Stimulated activated memory B cell treated with anti-CD40 and anti-IgM and Interleukin-4, amounts not matched to agents 10 μg/mL and 1 μg/mL and 100 μg/mL, for 72 hours (primary cell): ENCODE measurements at regions not wholly inside any gene's neighbourhood (a gene's known extent, or its start where the extent isn't known, plus 50 kb on each side); places are given as distances from the start of the nearest gene placed in this dataset.
"Not testable (repeated sequence)": the region's sequence is repeated elsewhere in the genome, so short reads cannot be mapped to it uniquely, and the experiment has no call there.

Experiments
- ATAC-seq: fragments of 150-1000 bp; cut with Tn5 transposase; 2 replicates; pipeline ENCODE4 v1.10.0; 2021
- H3K27ac Mint-ChIP-seq: one replicate; pipeline ENCODE4 v1.8.0; 2022; ENCODE audit warnings: mild to moderate bottlenecking, mixed read lengths
- H3K27me3 Mint-ChIP-seq: one replicate; pipeline ENCODE4 v1.8.0; 2022; ENCODE audit warnings: mixed read lengths
- H3K36me3 Mint-ChIP-seq: one replicate; pipeline ENCODE4 v1.8.0; 2022; ENCODE audit warnings: mixed read lengths
- H3K4me1 Mint-ChIP-seq: one replicate; pipeline ENCODE4 v1.8.0; 2022; ENCODE audit warnings: mixed read lengths
- H3K4me3 Mint-ChIP-seq: one replicate; pipeline ENCODE4 v1.8.0; 2022; ENCODE audit warnings: mild to moderate bottlenecking, moderate library complexity, mixed read lengths
- H3K9me3 Mint-ChIP-seq: one replicate; pipeline ENCODE4 v1.8.0; 2022; ENCODE audit warnings: mixed read lengths

GRCh38 chr4:44978020-44978419 lies 251.7 kb upstream of the GNPDA2 start:
- Mint-ChIP-seq H3K36me3 (no peaks in the 10 kb centered on the region), H3K9me3 (peaks cover 3% of the 10 kb centered on the region), H3K4me3 (no peak overlapping the region), H3K27ac (no peak overlapping the region), H3K4me1 (no peaks in the 10 kb centered on the region), H3K27me3 (no peaks in the 10 kb centered on the region)
- ATAC-seq, result no peak

- no peaks in the 10 kb centered on the region for H3K4me1 Mint-ChIP-seq
- H3K4me3 Mint-ChIP-seq, result no peak overlapping the region
- no peaks in the 10 kb centered on the region for H3K36me3 Mint-ChIP-seq
- no peak for ATAC-seq
- H3K27me3 Mint-ChIP-seq, result no peaks in the 10 kb centered on the region
- H3K9me3 Mint-ChIP-seq, result peaks cover 16% of the 10 kb centered on the region
- H3K27ac Mint-ChIP-seq, result no peak overlapping the region
Measured at GRCh38 chr4:44965435-44966095, 239.2 kb upstream of the GNPDA2 start.

GRCh38 chr4:44964086-44964485 lies 237.7 kb upstream of the GNPDA2 start:
- H3K36me3 Mint-ChIP-seq, ATAC-seq, H3K27me3 Mint-ChIP-seq, H3K4me1 Mint-ChIP-seq, H3K27ac Mint-ChIP-seq, H3K4me3 Mint-ChIP-seq: not testable (repeated sequence)
- peaks cover 18% of the 10 kb centered on the region for H3K9me3 Mint-ChIP-seq

DNA sequence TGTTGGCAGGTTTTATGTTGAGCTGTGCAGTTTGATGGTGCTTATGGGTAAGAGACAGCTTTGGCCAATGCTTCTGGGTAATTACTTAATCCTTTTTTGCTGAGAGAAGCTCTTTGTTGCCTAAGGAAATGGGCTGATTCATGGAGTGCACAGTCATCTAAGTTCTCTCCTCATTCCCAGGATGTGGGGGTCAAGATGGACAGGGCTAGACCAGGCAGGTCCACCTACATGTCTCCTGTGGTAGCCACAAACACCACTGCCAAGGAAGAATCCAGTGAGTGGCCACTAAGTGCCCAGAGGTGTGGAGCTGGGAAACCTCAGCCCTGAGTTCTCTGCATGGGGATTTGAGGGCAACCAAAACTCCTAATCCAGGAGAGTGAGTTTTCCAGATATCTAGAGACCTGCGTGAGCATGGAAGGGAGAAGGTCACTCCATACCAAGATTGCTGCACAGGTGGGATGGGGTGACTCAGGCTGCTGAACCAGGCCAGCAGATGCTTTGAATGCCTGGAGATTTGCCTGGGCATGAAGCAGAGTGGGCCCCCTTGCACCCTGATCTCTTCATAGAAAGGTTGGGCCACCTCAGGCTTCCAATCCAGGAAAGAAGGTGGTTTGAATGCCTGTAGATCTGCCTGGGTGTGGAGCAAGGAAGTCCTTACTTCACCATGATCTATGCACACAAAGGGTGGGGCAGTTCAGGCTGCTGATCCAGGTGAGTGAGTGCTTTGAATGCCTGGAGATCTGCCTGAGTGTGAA lies 234.8 kb upstream of the GNPDA2 start:
- Mint-ChIP-seq H3K4me1 (no peaks in the 10 kb centered on the region), H3K9me3 (peaks cover 22% of the 10 kb centered on the region), H3K27ac (no peak overlapping the region), H3K36me3 (no peaks in the 10 kb centered on the region), H3K4me3 (no peak overlapping the region), H3K27me3 (no peaks in the 10 kb centered on the region)
- no peak for ATAC-seq

GRCh38 chr4:44931720-44932119 lies 205.4 kb upstream of the GNPDA2 start:
- no peaks in the 10 kb centered on the region for H3K4me1 Mint-ChIP-seq
- H3K27me3 Mint-ChIP-seq, result no peaks in the 10 kb centered on the region
- no peak overlapping the region for H3K27ac Mint-ChIP-seq
- no peaks in the 10 kb centered on the region for H3K9me3 Mint-ChIP-seq
- H3K36me3 Mint-ChIP-seq, result no peaks in the 10 kb centered on the region
- no peak for ATAC-seq
- no peak overlapping the region for H3K4me3 Mint-ChIP-seq

DNA sequence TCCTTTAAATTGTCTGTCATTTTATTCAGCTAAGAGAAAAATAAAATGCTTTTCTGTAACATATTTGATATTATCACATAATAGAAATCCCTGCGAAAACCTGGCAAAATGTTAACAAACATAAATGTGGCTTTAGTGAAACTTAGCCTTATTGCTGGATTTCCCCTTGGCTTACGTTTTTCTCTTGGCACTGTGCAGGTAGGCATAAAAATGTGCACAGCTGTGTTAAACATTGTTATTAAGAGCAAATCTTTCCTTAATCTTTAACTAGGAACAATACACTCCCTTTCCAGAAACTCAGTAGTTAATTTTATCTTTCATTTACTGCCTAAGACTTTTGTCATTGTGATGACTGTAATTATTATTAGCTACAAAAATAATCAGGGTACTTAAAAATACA lies 202.4 kb upstream of the GNPDA2 start:
- no peaks in the 10 kb centered on the region for H3K4me1 Mint-ChIP-seq
- H3K9me3 Mint-ChIP-seq, result no peaks in the 10 kb centered on the region
- ATAC-seq, result no peak
- H3K36me3 Mint-ChIP-seq, result no peaks in the 10 kb centered on the region
- H3K27ac Mint-ChIP-seq, result no peak overlapping the region
- H3K4me3 Mint-ChIP-seq, result no peak overlapping the region
- no peaks in the 10 kb centered on the region for H3K27me3 Mint-ChIP-seq

DNA sequence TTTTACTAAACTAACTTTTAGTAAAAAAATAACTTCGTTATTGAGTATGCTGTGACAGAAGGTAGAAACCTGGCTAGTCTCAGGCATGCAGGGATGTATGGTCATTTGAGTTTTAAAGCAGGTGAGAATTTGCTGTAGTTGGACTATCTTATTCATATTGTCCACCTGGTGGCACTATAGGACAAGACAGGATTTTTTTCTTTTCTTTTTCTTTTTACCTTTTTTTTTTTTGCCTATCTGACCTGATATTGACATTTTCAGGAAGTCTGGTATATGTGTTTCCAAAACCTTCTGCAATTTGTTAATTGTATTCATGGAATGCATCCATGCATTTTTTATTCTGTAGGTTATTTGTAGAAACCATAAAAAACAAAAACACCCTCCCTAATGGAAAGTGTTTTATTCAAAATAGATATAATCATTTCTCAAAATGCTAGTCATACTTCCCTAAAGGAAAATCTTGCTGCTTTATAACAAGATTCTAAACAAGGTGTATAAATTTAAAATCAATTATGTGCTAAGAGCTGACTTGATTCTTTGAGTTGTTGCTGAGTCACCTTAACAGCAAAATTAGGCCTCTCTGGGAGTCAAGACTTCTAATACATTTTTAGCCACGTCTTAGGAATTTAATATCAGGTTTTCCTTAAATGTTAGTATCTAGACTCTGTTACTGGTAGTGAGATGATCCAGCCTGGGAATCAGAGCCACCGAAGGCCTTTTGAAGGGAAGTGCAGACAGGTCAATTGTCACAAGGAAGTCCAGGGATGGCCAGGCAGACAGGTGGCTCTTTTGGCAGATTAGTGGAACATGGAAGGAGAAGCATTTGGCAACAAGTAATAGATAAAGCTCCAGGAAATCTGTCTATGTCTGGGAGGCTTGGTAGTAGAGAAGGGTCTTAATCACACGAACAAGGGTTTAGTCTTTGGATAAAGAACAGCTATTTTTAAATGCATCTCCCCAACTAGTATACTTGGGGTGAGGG lies 201.3 kb upstream of the GNPDA2 start:
- H3K27me3 Mint-ChIP-seq, result no peaks in the 10 kb centered on the region

DNA sequence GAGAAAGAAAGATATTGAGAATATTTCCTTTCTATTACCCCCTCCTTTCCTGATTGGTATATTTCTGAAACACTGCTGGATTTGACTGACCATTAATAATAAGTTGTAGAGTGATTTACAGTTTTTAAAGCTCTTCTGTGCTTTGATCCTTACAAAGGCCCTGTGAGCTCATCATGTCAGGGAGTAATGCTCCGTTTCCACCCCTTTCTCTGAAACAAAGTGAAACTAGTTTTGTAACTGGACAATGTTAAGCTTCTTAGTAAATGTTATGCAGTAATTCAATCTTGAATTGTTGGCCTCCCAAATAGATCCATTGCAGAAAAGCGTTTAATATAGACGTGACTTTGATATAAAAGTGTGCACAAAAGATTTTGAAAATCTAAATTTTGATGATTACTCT lies 190.1 kb upstream of the GNPDA2 start:
- Mint-ChIP-seq H3K9me3 (no peaks in the 10 kb centered on the region), H3K4me1 (peaks cover 6% of the 10 kb centered on the region), H3K27ac (no peak overlapping the region), H3K27me3 (no peaks in the 10 kb centered on the region), H3K4me3 (no peak overlapping the region), H3K36me3 (no peaks in the 10 kb centered on the region)
- ATAC-seq, result no peak

More for the DNA sequence above, 201.3 kb upstream of the GNPDA2 start:
- H3K4me1 Mint-ChIP-seq, result no peaks in the 10 kb centered on the region
- H3K4me3 Mint-ChIP-seq, result no peak overlapping the region
- H3K9me3 Mint-ChIP-seq, result no peaks in the 10 kb centered on the region
- H3K36me3 Mint-ChIP-seq, result no peaks in the 10 kb centered on the region
- no peak for ATAC-seq
- no peak overlapping the region for H3K27ac Mint-ChIP-seq

DNA sequence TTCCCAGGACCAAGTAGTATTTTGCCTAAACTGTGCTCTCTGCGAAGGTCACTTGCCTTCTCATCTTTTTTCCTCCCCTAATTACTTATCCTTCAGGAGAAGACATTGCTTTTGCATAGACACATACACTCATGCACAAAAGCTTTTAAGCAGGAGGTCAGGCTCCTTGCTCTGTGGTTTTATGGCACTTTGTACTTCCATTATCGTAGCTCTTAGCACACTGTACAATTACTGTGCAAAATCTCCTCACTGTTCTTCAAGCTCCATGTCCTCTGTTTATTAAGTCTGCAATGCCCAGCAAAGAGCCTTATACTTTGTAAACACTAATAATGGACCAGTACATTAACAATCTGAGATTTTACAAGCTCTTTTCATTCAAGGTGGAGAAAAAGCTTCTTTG lies 188.4 kb upstream of the GNPDA2 start:
- ATAC-seq, result no peak

GRCh38 chr4:44914223-44914622 lies 187.9 kb upstream of the GNPDA2 start:
- Mint-ChIP-seq H3K27ac (no peak overlapping the region), H3K36me3 (no peaks in the 10 kb centered on the region), H3K9me3 (no peaks in the 10 kb centered on the region), H3K4me1 (peaks cover 6% of the 10 kb centered on the region), H3K27me3 (no peaks in the 10 kb centered on the region), H3K4me3 (no peak overlapping the region)
- no peak for ATAC-seq

More for the DNA sequence above, 188.4 kb upstream of the GNPDA2 start:
- Mint-ChIP-seq H3K36me3 (no peaks in the 10 kb centered on the region), H3K27ac (no peak overlapping the region), H3K9me3 (no peaks in the 10 kb centered on the region), H3K4me3 (no peak overlapping the region), H3K27me3 (no peaks in the 10 kb centered on the region), H3K4me1 (peaks cover 6% of the 10 kb centered on the region)

DNA sequence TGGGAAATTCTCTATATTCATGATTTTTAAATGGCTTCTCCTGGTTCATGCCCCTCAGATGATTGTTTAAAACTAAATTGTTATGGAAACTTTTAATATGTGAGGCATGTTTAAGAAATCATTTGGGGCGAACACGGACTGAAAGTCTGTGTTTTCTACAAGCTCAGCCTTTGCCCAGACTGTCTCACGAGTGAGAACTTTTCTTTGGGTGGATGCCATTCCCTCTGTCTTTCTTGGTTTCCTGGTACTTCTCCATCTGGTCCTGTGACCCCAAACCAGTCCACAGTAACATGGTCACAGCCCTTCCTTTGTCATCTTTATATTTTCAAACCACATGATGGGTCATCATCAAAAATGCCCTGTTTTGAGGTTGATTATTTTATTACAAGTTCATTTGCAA lies 186.6 kb upstream of the GNPDA2 start:
- Mint-ChIP-seq H3K36me3 (no peaks in the 10 kb centered on the region), H3K4me1 (peaks cover 6% of the 10 kb centered on the region), H3K9me3 (no peaks in the 10 kb centered on the region), H3K27ac (no peak overlapping the region), H3K4me3 (no peak overlapping the region), H3K27me3 (no peaks in the 10 kb centered on the region)
- no peak for ATAC-seq

DNA sequence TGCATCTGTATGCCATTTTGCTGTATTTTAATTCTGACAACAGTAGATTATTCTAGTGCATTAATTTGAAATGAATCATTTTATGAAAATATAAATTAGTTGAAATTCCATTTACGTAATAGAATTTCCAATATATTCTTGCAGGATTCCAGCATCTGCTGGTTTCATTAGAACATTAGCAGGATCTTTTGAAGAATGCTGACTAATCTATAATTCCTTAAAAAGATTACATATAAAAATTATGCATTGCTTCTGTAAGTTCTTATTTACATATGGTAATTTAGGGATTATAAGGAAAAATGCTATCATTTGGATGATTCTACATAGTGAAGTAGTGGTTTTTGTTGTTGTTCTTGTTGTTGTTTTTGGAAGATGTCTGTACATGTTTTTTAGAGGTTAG lies 182.2 kb upstream of the GNPDA2 start:
- H3K9me3 Mint-ChIP-seq, result peaks cover 3% of the 10 kb centered on the region
- no peaks in the 10 kb centered on the region for H3K36me3 Mint-ChIP-seq
- no peaks in the 10 kb centered on the region for H3K4me1 Mint-ChIP-seq
- no peak for ATAC-seq
- no peak overlapping the region for H3K4me3 Mint-ChIP-seq
- no peak overlapping the region for H3K27ac Mint-ChIP-seq
- H3K27me3 Mint-ChIP-seq, result no peaks in the 10 kb centered on the region

GRCh38 chr4:44872246-44872645 lies 145.9 kb upstream of the GNPDA2 start:
- Mint-ChIP-seq H3K36me3 (no peaks in the 10 kb centered on the region), H3K4me3 (no peak overlapping the region), H3K27me3 (no peaks in the 10 kb centered on the region)

DNA sequence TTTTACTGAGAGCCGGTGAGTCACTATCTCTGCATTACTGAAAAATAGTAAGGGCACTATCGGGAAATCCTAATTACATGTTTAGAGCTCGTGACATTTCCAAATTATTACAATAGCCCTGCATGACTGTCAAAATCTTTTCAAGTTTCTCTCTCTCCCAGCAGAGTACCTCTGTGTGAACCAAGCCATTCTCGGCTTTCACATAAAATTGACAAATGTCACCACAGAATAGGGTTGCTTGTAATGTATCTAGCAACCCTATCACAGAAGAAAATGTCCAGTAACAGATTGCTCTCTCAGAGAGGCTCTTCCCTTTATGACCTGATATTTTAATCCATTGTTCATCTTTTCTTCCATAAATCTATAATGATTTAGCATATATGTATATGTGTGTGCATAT lies 144.8 kb upstream of the GNPDA2 start:
- no peak overlapping the region for H3K27ac Mint-ChIP-seq
- H3K4me3 Mint-ChIP-seq, result no peak overlapping the region
- no peaks in the 10 kb centered on the region for H3K4me1 Mint-ChIP-seq
- no peaks in the 10 kb centered on the region for H3K36me3 Mint-ChIP-seq
- no peaks in the 10 kb centered on the region for H3K27me3 Mint-ChIP-seq
- H3K9me3 Mint-ChIP-seq, result no peaks in the 10 kb centered on the region
- ATAC-seq, result no peak

More at GRCh38 chr4:44872246-44872645, 145.9 kb upstream of the GNPDA2 start:
- H3K27ac Mint-ChIP-seq, result no peak overlapping the region
- H3K9me3 Mint-ChIP-seq, result no peaks in the 10 kb centered on the region
- no peak for ATAC-seq
- H3K4me1 Mint-ChIP-seq, result no peaks in the 10 kb centered on the region

DNA sequence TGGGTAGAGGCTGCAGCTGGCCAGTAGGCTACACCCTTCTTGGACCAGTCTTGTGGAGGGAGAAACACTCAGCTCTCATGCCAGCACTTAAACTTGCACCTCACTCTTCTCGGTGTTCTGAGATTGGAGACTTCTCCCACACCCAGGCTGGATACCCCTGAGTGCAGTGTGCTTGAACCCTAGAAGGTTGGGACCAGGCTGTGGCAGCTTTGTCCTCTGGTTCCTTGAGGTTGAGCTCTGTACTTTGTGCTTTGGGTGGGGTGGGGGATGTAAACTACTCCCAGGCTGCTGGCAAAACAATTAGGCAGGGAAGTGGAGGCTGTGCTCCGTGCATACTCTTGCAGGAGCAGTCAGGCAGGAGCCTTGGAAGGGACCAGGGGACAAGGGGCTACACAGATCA lies 143.6 kb upstream of the GNPDA2 start:
- peak; percentile 24 for ATAC-seq
- H3K27ac Mint-ChIP-seq, result no peak overlapping the region
- H3K4me1 Mint-ChIP-seq, result no peaks in the 10 kb centered on the region
- H3K27me3 Mint-ChIP-seq, result no peaks in the 10 kb centered on the region
- H3K36me3 Mint-ChIP-seq, result no peaks in the 10 kb centered on the region
- no peak overlapping the region for H3K4me3 Mint-ChIP-seq
- H3K9me3 Mint-ChIP-seq, result no peaks in the 10 kb centered on the region
